ENCODE measurements at regions not wholly inside any gene's neighbourhood (a gene's known extent, or its start where the extent isn't known, plus 50 kb on each side); places are given as distances from the start of the nearest gene placed in this dataset.

DNA sequence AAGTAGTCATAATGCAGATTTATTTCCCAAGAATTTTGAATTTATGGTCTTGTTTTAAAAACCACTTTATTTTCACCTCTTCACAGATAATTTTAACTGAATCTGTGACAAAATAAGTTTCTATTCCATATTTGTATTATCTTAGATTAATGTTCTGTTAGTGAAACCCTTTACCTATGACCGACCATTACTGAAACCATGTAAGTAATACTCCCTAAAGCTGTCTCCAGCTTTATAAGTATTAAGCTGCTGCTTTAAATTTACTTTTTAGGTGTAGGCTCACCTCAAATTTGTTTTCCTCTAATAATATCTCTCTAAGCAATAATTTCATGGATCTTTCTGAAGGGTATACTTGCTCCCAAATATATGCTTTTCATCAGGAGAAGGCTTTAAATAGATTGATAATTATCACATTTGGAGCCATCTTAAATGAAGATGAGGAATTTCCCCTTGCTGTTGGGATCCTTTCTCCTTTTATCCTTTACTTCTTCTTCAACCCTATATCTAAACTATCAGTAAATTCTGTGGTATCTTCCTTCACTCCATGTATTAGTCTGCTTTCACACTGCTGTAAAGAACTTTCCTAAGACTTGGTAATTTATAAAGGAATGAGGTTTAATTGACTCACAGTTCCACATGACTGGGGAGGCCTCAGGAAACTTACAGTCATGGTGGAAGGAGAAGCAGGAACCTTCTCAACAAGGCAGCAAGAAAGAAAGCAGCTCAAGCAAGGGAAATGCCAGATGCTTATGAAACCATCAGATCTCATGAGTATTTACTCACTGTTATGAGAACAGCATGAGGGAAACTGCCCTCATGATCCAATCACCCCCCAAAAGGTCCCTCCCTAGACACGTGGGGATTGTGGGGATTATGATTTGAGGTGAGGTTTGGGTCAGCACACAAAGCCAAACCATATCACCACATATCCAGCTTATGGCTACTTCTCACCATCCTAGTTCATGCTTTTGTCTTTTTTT lies 92.3 kb upstream of the P2RY1 start:
- H3K27me3 ChIP-seq, result no peaks in the 10 kb centered on the region
- DNase-seq, result no peak
- TF ChIP-seq, protein P1, sequence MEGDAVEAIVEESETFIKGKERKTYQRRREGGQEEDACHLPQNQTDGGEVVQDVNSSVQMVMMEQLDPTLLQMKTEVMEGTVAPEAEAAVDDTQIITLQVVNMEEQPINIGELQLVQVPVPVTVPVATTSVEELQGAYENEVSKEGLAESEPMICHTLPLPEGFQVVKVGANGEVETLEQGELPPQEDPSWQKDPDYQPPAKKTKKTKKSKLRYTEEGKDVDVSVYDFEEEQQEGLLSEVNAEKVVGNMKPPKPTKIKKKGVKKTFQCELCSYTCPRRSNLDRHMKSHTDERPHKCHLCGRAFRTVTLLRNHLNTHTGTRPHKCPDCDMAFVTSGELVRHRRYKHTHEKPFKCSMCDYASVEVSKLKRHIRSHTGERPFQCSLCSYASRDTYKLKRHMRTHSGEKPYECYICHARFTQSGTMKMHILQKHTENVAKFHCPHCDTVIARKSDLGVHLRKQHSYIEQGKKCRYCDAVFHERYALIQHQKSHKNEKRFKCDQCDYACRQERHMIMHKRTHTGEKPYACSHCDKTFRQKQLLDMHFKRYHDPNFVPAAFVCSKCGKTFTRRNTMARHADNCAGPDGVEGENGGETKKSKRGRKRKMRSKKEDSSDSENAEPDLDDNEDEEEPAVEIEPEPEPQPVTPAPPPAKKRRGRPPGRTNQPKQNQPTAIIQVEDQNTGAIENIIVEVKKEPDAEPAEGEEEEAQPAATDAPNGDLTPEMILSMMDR (IDR thresholded peaks at IDR 0.05), result no peak
- no peak for TF ChIP-seq POLR2A (IDR thresholded peaks at IDR 0.05)
- no peak overlapping the region for H3K27ac ChIP-seq
- no peaks in the 10 kb centered on the region for H3K9me3 ChIP-seq
- WGBS, 2 donors, result 68 to 71% methylated on average over 2 of the region's 2 CpGs
- H3K4me3 ChIP-seq, result no peak overlapping the region
- no peaks in the 10 kb centered on the region for H3K36me3 ChIP-seq
- intact Hi-C loops (cut with DNase I), result no loop called here
- peaks cover 0 to 7% (median 5%) of the 10 kb centered on the region in 3 donors for H3K4me1 ChIP-seq

DNA sequence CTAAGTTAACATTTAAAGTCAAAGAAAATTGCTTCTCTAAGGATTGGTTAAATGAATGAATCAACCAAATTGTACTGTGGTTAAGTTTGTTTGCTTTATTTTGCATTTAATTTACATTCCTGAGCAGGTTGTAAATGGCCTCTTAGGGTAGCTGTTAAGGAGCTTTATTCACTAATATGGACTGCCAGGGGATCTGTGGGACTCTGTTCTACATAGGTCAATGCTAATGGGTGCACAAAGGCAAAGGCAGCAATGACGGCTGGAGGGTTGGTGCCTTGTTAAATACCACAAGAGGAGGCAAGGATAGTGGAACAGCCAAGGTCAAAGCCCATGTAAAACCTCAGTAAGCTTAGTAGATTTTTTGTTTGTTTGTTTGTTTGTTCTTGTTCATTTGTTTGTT lies 89.3 kb upstream of the P2RY1 start:
- intact Hi-C loops (cut with DNase I), result no loop called here
- Histone ChIP-seq H3K4me1 (no peaks in the 10 kb centered on the region), H3K9me3 (peaks cover 0 to 19% (median 8%) of the 10 kb centered on the region in 3 donors), H3K27ac (no peak overlapping the region), H3K4me3 (no peak overlapping the region), H3K36me3 (no peaks in the 10 kb centered on the region), H3K27me3 (no peaks in the 10 kb centered on the region)
- no peak for DNase-seq
- 100% methylated on average over 1 of the region's 1 CpG for WGBS, 2 donors
- TF ChIP-seq POLR2A (IDR thresholded peaks at IDR 0.05), result no peak
- TF ChIP-seq, protein P1 (IDR thresholded peaks at IDR 0.05), result no peak

DNA sequence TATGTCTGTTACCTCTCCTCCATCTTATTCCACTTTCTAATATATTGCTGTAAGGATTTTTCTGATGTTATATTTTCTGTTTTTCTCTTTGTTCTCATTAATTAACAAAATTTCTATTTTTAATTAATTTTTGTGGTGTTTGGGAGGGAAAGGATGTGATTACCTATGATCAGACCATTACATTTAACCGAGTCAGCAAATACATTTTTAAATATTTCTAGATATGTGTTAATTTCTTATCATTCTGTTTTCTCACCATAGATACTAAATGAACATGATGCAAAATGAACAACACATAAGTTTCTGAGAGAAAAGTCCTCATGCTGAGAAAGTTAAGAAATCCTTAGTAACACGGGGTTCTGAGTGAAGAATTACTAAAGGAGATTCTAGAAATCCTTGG lies 80.6 kb upstream of the P2RY1 start:
- Histone ChIP-seq H3K27ac (no peak overlapping the region), H3K27me3 (no peaks in the 10 kb centered on the region), H3K4me3 (no peak overlapping the region), H3K9me3 (peaks cover 0 to 16% (median 10%) of the 10 kb centered on the region in 3 donors), H3K36me3 (no peaks in the 10 kb centered on the region), H3K4me1 (no peaks in the 10 kb centered on the region)
- DNase-seq, result no peak
- intact Hi-C loops (cut with DNase I), result no loop called here
- TF ChIP-seq, protein P1 (IDR thresholded peaks at IDR 0.05), result no peak
- TF ChIP-seq POLR2A (IDR thresholded peaks at IDR 0.05), result no peak
- WGBS, 2 donors, result 72 to 74% methylated on average over 2 of the region's 2 CpGs

DNA sequence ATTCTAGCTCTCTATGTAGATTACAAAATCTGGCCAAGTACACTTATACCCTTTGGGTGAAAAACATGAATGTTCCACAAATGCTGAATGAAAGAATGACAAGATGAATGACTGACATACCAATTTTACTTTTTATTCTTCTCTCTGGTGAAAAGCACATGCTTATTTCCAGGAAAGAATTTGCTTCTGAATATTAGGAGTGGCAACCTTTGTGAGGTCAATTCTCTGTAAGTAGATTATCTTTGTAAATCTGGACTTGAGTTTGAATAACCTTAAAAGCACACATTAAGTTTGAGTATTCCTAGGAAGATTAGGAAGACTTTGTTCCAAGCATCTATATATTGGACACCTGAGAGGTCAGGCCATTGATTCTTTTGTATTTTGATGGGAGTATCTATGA lies 78.1 kb upstream of the P2RY1 start:
- intact Hi-C loops (cut with DNase I), result no loop called here
- no peak overlapping the region for H3K4me3 ChIP-seq
- no peak for TF ChIP-seq POLR2A (IDR thresholded peaks at IDR 0.05)
- TF ChIP-seq, protein P1 (IDR thresholded peaks at IDR 0.05), result no peak

DNA sequence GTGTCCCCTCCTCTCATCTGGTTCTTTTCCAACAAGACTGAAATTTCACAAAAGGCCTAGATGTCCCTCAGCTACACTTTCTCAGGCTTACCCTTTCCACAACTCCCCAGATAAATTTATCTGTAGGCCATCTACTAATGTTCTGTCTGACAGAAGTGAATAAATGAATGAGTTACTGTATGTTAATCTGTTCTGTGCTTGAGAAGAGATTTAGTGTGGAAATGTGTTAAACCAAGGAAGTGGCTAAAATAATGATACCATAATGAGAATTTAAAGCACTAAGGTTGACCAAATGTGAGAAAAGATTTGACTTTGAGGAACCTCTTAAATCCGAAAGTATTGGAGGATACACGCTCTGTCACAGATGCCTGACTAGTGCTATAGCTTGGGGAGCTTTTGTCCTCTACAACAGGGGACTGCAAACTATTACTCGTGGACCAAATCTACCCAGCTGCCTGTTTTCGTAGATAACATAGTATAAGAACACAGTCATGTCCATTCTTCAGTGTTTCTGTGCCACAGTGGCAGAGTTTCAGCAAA lies 74.8 kb upstream of the P2RY1 start:
- Histone ChIP-seq H3K9me3 (peaks cover 0 to 5% (median 0%) of the 10 kb centered on the region in 3 donors), H3K36me3 (no peaks in the 10 kb centered on the region), H3K4me1 (no peaks in the 10 kb centered on the region), H3K4me3 (no peak overlapping the region), H3K27ac (no peak overlapping the region), H3K27me3 (no peaks in the 10 kb centered on the region)
- intact Hi-C loops (cut with DNase I), result no loop called here
- TF ChIP-seq, protein P1 (IDR thresholded peaks at IDR 0.05), result no peak
- TF ChIP-seq POLR2A (IDR thresholded peaks at IDR 0.05), result no peak
- 76 to 81% methylated on average over 4 of the region's 4 CpGs for WGBS, 2 donors
- DNase-seq, result no peak

More for the DNA sequence above, 78.1 kb upstream of the P2RY1 start:
- Histone ChIP-seq H3K27me3 (no peaks in the 10 kb centered on the region), H3K36me3 (no peaks in the 10 kb centered on the region), H3K4me1 (no peaks in the 10 kb centered on the region), H3K9me3 (no peaks in the 10 kb centered on the region), H3K27ac (no peak overlapping the region)
- DNase-seq, result no peak

All from esophagus squamous epithelium (tissue), 5 donors.